ENCODE measurements at regions not wholly inside any gene's neighbourhood (a gene's known extent, or its start where the extent isn't known, plus 50 kb on each side); places are given as distances from the start of the nearest gene placed in this dataset.

- H3K36me3 ChIP-seq (ENCODE audit: control insufficient read depth in 2 of 2, extremely low read depth in 1 of 2, insufficient read depth in 2 of 2, low read length in 2 of 2), result no peaks in the 10 kb centered on the region
- H4K20me1 ChIP-seq (ENCODE audit: control insufficient read depth, extremely low read depth, insufficient read depth, low read length), result no peaks in the 10 kb centered on the region
- H3K79me2 ChIP-seq (ENCODE audit: control insufficient read depth, insufficient read depth, low read length), result no peaks in the 10 kb centered on the region
- TF ChIP-seq CTCF (optimal IDR thresholded peaks at IDR 0.05 in 1 of 3, IDR thresholded peaks at IDR 0.05 in 1 of 3, conservative IDR thresholded peaks at IDR 0.05 in 1 of 3; ENCODE audit: extremely low read depth in 1 of 3, insufficient read depth in 2 of 3, low read length in 3 of 3) (no peak), EZH2 (IDR thresholded peaks at IDR 0.05; ENCODE audit: low read length) (no peak)
- DNase-seq (ENCODE audit: low read depth, low spot score) (peak; percentile 99), FAIRE-seq (peak; percentile 95)
- H3K9ac ChIP-seq (ENCODE audit: control insufficient read depth, extremely low read depth, insufficient read depth, low read length), result peak overlapping the region; percentile 1
- H3K4me3 ChIP-seq (ENCODE audit: control insufficient read depth in 2 of 3, extremely low read depth in 1 of 3, insufficient read depth in 2 of 3, low read depth in 1 of 3, low read length in 3 of 3), result no peak overlapping the region
- H3K4me2 ChIP-seq (ENCODE audit: control insufficient read depth, extremely low read depth, insufficient read depth, low read depth, low read length), result peak overlapping the region; percentile 4
- H3K9me1 ChIP-seq (ENCODE audit: control insufficient read depth, extremely low read depth, insufficient read depth, low read length), result no peaks in the 10 kb centered on the region
- dilution Hi-C loops (cut with MboI; ENCODE audit: extremely low pct_ligation_motif_present, low sequenced_read_pairs), result no loop called here
- H3K27ac ChIP-seq (ENCODE audit: control insufficient read depth, insufficient read depth, low read length), result peak overlapping the region; percentile 79
- H3K27me3 ChIP-seq (ENCODE audit: control insufficient read depth, extremely low read depth, insufficient read depth, low read length), result no peaks in the 10 kb centered on the region
- no peak overlapping the region for H2AFZ ChIP-seq (ENCODE audit: control insufficient read depth, low read length)
- H3K4me1 ChIP-seq (ENCODE audit: control insufficient read depth, extremely low read depth, insufficient read depth, low read length), result peaks cover 43% of the 10 kb centered on the region
- H3K9me3 ChIP-seq (ENCODE audit: control insufficient read depth, low read depth, low read length), result no peaks in the 10 kb centered on the region
These were observed 52.9 kb upstream of the PAPPA start for GRCh38 chr9:116100711-116101121.

GRCh38 chr9:116101516-116101915 lies 52.1 kb upstream of the PAPPA start:
- peaks cover 35% of the 10 kb centered on the region for H3K4me1 ChIP-seq (ENCODE audit: control insufficient read depth, extremely low read depth, insufficient read depth, low read length)
- no peaks in the 10 kb centered on the region for H3K9me1 ChIP-seq (ENCODE audit: control insufficient read depth, extremely low read depth, insufficient read depth, low read length)
- TF ChIP-seq EZH2 (IDR thresholded peaks at IDR 0.05; ENCODE audit: low read length), result no peak
- TF ChIP-seq CTCF (optimal IDR thresholded peaks at IDR 0.05 in 1 of 3, IDR thresholded peaks at IDR 0.05 in 1 of 3, conservative IDR thresholded peaks at IDR 0.05 in 1 of 3; ENCODE audit: extremely low read depth in 1 of 3, insufficient read depth in 2 of 3, low read length in 3 of 3), result no peak
- H3K4me2 ChIP-seq (ENCODE audit: control insufficient read depth, extremely low read depth, insufficient read depth, low read depth, low read length), result peak overlapping the region; percentile 4
- H3K36me3 ChIP-seq (ENCODE audit: control insufficient read depth in 2 of 2, extremely low read depth in 1 of 2, insufficient read depth in 2 of 2, low read length in 2 of 2), result no peaks in the 10 kb centered on the region
- H3K4me3 ChIP-seq (ENCODE audit: control insufficient read depth in 2 of 3, extremely low read depth in 1 of 3, insufficient read depth in 2 of 3, low read depth in 1 of 3, low read length in 3 of 3), result no peak overlapping the region
- peak; percentile 88 for DNase-seq (ENCODE audit: low read depth, low spot score)
- H3K27me3 ChIP-seq (ENCODE audit: control insufficient read depth, extremely low read depth, insufficient read depth, low read length), result no peaks in the 10 kb centered on the region
- no peaks in the 10 kb centered on the region for H4K20me1 ChIP-seq (ENCODE audit: control insufficient read depth, extremely low read depth, insufficient read depth, low read length)
- no peak overlapping the region for H2AFZ ChIP-seq (ENCODE audit: control insufficient read depth, low read length)
- peak overlapping the region; percentile 79 for H3K27ac ChIP-seq (ENCODE audit: control insufficient read depth, insufficient read depth, low read length)
- dilution Hi-C loops (cut with MboI; ENCODE audit: extremely low pct_ligation_motif_present, low sequenced_read_pairs), result no loop called here
- FAIRE-seq, result no peak
- no peaks in the 10 kb centered on the region for H3K9me3 ChIP-seq (ENCODE audit: control insufficient read depth, low read depth, low read length)
- H3K79me2 ChIP-seq (ENCODE audit: control insufficient read depth, insufficient read depth, low read length), result no peaks in the 10 kb centered on the region
- peak overlapping the region; percentile 1 for H3K9ac ChIP-seq (ENCODE audit: control insufficient read depth, extremely low read depth, insufficient read depth, low read length)
